HL-60 (cell line): ENCODE measurements at regions not wholly inside any gene's neighbourhood (a gene's known extent, or its start where the extent isn't known, plus 50 kb on each side); places are given as distances from the start of the nearest gene placed in this dataset.

ENCODE experiments used
- DNase-seq, 2 experiments: peaks; one replicate each; pipeline ENCODE4 v3.0.0-alpha.2; 2010 to 2020; ENCODE audit warnings: low read depth in 1 of 2, low spot score in 1 of 2
- H3K27ac ChIP-seq: fragments of 250-450 bp; sonication (Bioruptor Pico); replicated peaks from 2 replicates; pipeline ENCODE4 v1.5.1; 2020; ENCODE audit warnings: mild to moderate bottlenecking, moderate library complexity
- H3K27me3 ChIP-seq: fragments of 250-450 bp; sonication (Bioruptor Pico); 2 replicates; pipeline ENCODE4 v1.5.1; 2021; ENCODE audit warnings: mild to moderate bottlenecking, moderate library complexity; ENCODE audit not compliant: insufficient read depth, poor library complexity, severe bottlenecking
- H3K4me3 ChIP-seq: replicated peaks from 2 replicates; pipeline ENCODE4 v1.5.1; 2011; ENCODE audit warnings: mild to moderate bottlenecking, control low read depth, low read length; ENCODE audit not compliant: insufficient read depth
- CTCF ChIP-seq: IDR thresholded peaks from one replicate; pipeline ENCODE4 v1.5.1; 2011; ENCODE audit warnings: low read length, control low read depth, inconsistent platforms; ENCODE audit not compliant: insufficient read depth
- GABPA ChIP-seq: IDR thresholded peaks from 2 replicates; pipeline ENCODE4 v1.6.1; 2012; ENCODE audit warnings: low read depth
- POLR2AphosphoS5 ChIP-seq: IDR thresholded peaks from 2 replicates; pipeline ENCODE4 v1.6.1; 2012; ENCODE audit warnings: low read depth
- REST ChIP-seq: IDR thresholded peaks from 2 replicates; pipeline ENCODE4 v1.6.1; 2012; ENCODE audit warnings: low read depth; ENCODE audit not compliant: insufficient replicate concordance
- SPI1 ChIP-seq: IDR thresholded peaks from 2 replicates; pipeline ENCODE4 v1.6.1; 2012; ENCODE audit warnings: low read depth, mild to moderate bottlenecking, borderline replicate concordance

- TF ChIP-seq SPI1 (no peak), REST (no peak), CTCF (no peak), POLR2AphosphoS5 (no peak), GABPA (no peak)
- DNase-seq: no peak
- Histone ChIP-seq H3K27me3 (no peaks in the 10 kb centered on the region), H3K4me3 (no peak overlapping the region), H3K27ac (no peak overlapping the region)
Observed at GRCh38 chr10:117461766-117462423, 80.7 kb upstream of the EMX2 start.

GRCh38 chr10:117460846-117461765, 81.4 kb upstream of the EMX2 start:
- TF ChIP-seq REST (no peak), GABPA (no peak)
- H3K27me3 ChIP-seq: no peaks in the 10 kb centered on the region
- H3K4me3 ChIP-seq: no peak overlapping the region
- no peak for DNase-seq
- H3K27ac ChIP-seq: no peak overlapping the region

- TF ChIP-seq REST (no peak), SPI1 (no peak), CTCF (no peak), GABPA (no peak), POLR2AphosphoS5 (no peak)
- Histone ChIP-seq H3K4me3 (no peak overlapping the region), H3K27ac (no peak overlapping the region), H3K27me3 (no peaks in the 10 kb centered on the region)
- no peak for DNase-seq
Observed at GRCh38 chr10:117458571-117458970, 83.3 kb upstream of the PDZD8 start.
